ENCODE measurements at regions not wholly inside any gene's neighbourhood (a gene's known extent, or its start where the extent isn't known, plus 50 kb on each side); places are given as distances from the start of the nearest gene placed in this dataset.

- no peaks in the 10 kb centered on the region for H3K27me3 ChIP-seq (ENCODE audit: control insufficient read depth in 4 of 4, insufficient read depth in 4 of 4, low read length in 3 of 4)
- no peaks in the 10 kb centered on the region for H3K9me3 ChIP-seq (ENCODE audit: control insufficient read depth in 4 of 4, low read length in 3 of 4)
- no peak overlapping the region for H3K4me3 ChIP-seq (ENCODE audit: low read depth in 1 of 3, low read length in 3 of 3)
- H3K9ac ChIP-seq (ENCODE audit: low read depth in 1 of 2, low read length in 2 of 2): no peak overlapping the region
- no peak for DNase-seq (ENCODE audit: low spot score)
- 97% methylated on average over 4 of the region's 4 CpGs for WGBS
- no peak for TF ChIP-seq NR2F2 (IDR thresholded peaks at IDR 0.05)
- TF ChIP-seq FOXA1 (IDR thresholded peaks at IDR 0.05): no peak
- no peak for TF ChIP-seq TAF1 (conservative IDR thresholded peaks at IDR 0.05)
- TF ChIP-seq EGR1 (IDR thresholded peaks at IDR 0.05; ENCODE audit: low read depth in 2 of 2): no peak
- TF ChIP-seq RXRA (IDR thresholded peaks at IDR 0.05): no peak
- TF ChIP-seq ATF3 (IDR thresholded peaks at IDR 0.05): no peak
- no peak for TF ChIP-seq FOXA2 (IDR thresholded peaks at IDR 0.05)
- no peak for TF ChIP-seq MAX (IDR thresholded peaks at IDR 0.05)
- no peak for TF ChIP-seq GABPA (IDR thresholded peaks at IDR 0.05 in 1 of 2, conservative IDR thresholded peaks at IDR 0.05 in 1 of 2)
- TF ChIP-seq JUND (IDR thresholded peaks at IDR 0.05): no peak
- no peak for TF ChIP-seq CTCF (IDR thresholded peaks at IDR 0.05; ENCODE audit: low read depth, low read length, missing input control)
- no peak for TF ChIP-seq RAD21 (IDR thresholded peaks at IDR 0.05)
- H3K4me1 ChIP-seq (ENCODE audit: control insufficient read depth in 4 of 4, insufficient read depth in 4 of 4, low read length in 3 of 4): no peaks in the 10 kb centered on the region
- H3K27ac ChIP-seq (ENCODE audit: low read depth in 1 of 2, low read length in 2 of 2): no peak overlapping the region
- H3K36me3 ChIP-seq (ENCODE audit: control insufficient read depth in 4 of 4, insufficient read depth in 3 of 4, low read depth in 1 of 4, low read length in 3 of 4): no peaks in the 10 kb centered on the region
Measured at GRCh38 chr1:244318078-244318477, 133.6 kb downstream of the ADSS2 start.

- H3K4me1 ChIP-seq (ENCODE audit: control insufficient read depth in 4 of 4, insufficient read depth in 4 of 4, low read length in 3 of 4): no peaks in the 10 kb centered on the region
- no peak overlapping the region for H3K9ac ChIP-seq (ENCODE audit: low read depth in 1 of 2, low read length in 2 of 2)
- H3K4me3 ChIP-seq (ENCODE audit: low read depth in 1 of 3, low read length in 3 of 3): no peak overlapping the region
- TF ChIP-seq HNF4A (conservative IDR thresholded peaks at IDR 0.05) (no peak), NR2F2 (IDR thresholded peaks at IDR 0.05) (no peak), GABPA (IDR thresholded peaks at IDR 0.05 in 1 of 2, conservative IDR thresholded peaks at IDR 0.05 in 1 of 2) (no peak), RAD21 (IDR thresholded peaks at IDR 0.05) (no peak), TAF1 (conservative IDR thresholded peaks at IDR 0.05) (no peak), YY1 (IDR thresholded peaks at IDR 0.05) (no peak), FOXA2 (IDR thresholded peaks at IDR 0.05) (no peak), MAX (IDR thresholded peaks at IDR 0.05) (no peak), JUND (IDR thresholded peaks at IDR 0.05) (no peak), ZBTB33 (IDR thresholded peaks at IDR 0.05) (no peak), RXRA (IDR thresholded peaks at IDR 0.05) (no peak), SP1 (IDR thresholded peaks at IDR 0.05) (no peak), CTCF (IDR thresholded peaks at IDR 0.05; ENCODE audit: low read depth, low read length, missing input control) (no peak)
- no peaks in the 10 kb centered on the region for H3K36me3 ChIP-seq (ENCODE audit: control insufficient read depth in 4 of 4, insufficient read depth in 3 of 4, low read depth in 1 of 4, low read length in 3 of 4)
- no peaks in the 10 kb centered on the region for H3K9me3 ChIP-seq (ENCODE audit: control insufficient read depth in 4 of 4, low read length in 3 of 4)
- no peak for DNase-seq (ENCODE audit: low spot score)
- no peak overlapping the region for H3K27ac ChIP-seq (ENCODE audit: low read depth in 1 of 2, low read length in 2 of 2)
- WGBS: 88% methylated on average over 5 of the region's 5 CpGs
- H3K27me3 ChIP-seq (ENCODE audit: control insufficient read depth in 4 of 4, insufficient read depth in 4 of 4, low read length in 3 of 4): no peaks in the 10 kb centered on the region
Measured at GRCh38 chr1:244318512-244318911, 133.2 kb downstream of the ADSS2 start.

Measured in liver (tissue), 8 donors.